ENCODE measurements at regions not wholly inside any gene's neighbourhood (a gene's known extent, or its start where the extent isn't known, plus 50 kb on each side); places are given as distances from the start of the nearest gene placed in this dataset.

- TF ChIP-seq CTCF (IDR thresholded peaks at IDR 0.05) (no peak), USF2 (CRISPR knock-in tag; IDR thresholded peaks at IDR 0.05) (no peak), TCF7 (CRISPR knock-in tag; IDR thresholded peaks at IDR 0.05; ENCODE audit: low read depth) (no peak), MLX (CRISPR knock-in tag; IDR thresholded peaks at IDR 0.05) (no peak), ZNF263 (CRISPR knock-in tag; IDR thresholded peaks at IDR 0.05; ENCODE audit: low read depth) (no peak), SMAD3 (CRISPR knock-in tag; IDR thresholded peaks at IDR 0.05; ENCODE audit: borderline replicate concordance) (no peak), ATF3 (CRISPR knock-in tag; conservative IDR thresholded peaks at IDR 0.05) (no peak)
- TF ChIP-seq, protein P1, sequence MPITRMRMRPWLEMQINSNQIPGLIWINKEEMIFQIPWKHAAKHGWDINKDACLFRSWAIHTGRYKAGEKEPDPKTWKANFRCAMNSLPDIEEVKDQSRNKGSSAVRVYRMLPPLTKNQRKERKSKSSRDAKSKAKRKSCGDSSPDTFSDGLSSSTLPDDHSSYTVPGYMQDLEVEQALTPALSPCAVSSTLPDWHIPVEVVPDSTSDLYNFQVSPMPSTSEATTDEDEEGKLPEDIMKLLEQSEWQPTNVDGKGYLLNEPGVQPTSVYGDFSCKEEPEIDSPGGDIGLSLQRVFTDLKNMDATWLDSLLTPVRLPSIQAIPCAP (CRISPR knock-in tag; IDR thresholded peaks at IDR 0.05), result no peak
- TF ChIP-seq, protein P2, sequence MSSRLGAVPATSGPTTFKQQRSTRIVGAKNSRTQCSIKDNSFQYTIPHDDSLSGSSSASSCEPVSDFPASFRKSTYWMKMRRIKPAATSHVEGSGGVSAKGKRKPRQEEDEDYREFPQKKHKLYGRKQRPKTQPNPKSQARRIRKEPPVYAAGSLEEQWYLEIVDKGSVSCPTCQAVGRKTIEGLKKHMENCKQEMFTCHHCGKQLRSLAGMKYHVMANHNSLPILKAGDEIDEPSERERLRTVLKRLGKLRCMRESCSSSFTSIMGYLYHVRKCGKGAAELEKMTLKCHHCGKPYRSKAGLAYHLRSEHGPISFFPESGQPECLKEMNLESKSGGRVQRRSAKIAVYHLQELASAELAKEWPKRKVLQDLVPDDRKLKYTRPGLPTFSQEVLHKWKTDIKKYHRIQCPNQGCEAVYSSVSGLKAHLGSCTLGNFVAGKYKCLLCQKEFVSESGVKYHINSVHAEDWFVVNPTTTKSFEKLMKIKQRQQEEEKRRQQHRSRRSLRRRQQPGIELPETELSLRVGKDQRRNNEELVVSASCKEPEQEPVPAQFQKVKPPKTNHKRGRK (CRISPR knock-in tag; IDR thresholded peaks at IDR 0.05; ENCODE audit: borderline replicate concordance), result no peak
Observed at GRCh38 chr12:14272956-14273912, 92.2 kb upstream of the ATF7IP start.
